T-helper 2 cell treated with Interferon-gamma antibody and Interleukin-4, amounts not matched to agents 5 μg/mL and 100 μg/mL, for 36 hours (primary cell): ENCODE measurements at regions not wholly inside any gene's neighbourhood (a gene's known extent, or its start where the extent isn't known, plus 50 kb on each side); places are given as distances from the start of the nearest gene placed in this dataset.
"Not testable (repeated sequence)": the region's sequence is repeated elsewhere in the genome, so short reads cannot be mapped to it uniquely, and the experiment has no call there.

Source experiments
- DNase-seq: peaks from one replicate; pipeline ENCODE4 v3.0.0; 2021; ENCODE audit warnings: low spot score
- H3K27ac Mint-ChIP-seq: one replicate; pipeline ENCODE4 v1.8.0; 2021; ENCODE audit warnings: mild to moderate bottlenecking, mixed read lengths
- H3K27me3 Mint-ChIP-seq: one replicate; pipeline ENCODE4 v1.8.0; 2021; ENCODE audit warnings: low read depth, mixed read lengths
- H3K36me3 Mint-ChIP-seq: one replicate; pipeline ENCODE4 v1.8.0; 2021; ENCODE audit warnings: low read depth, mixed read lengths
- H3K4me1 Mint-ChIP-seq: one replicate; pipeline ENCODE4 v1.8.0; 2021; ENCODE audit warnings: low read depth, mixed read lengths
- H3K4me3 Mint-ChIP-seq: one replicate; pipeline ENCODE4 v1.8.0; 2022; ENCODE audit warnings: mild to moderate bottlenecking, moderate library complexity, mixed read lengths
- H3K9me3 Mint-ChIP-seq: one replicate; pipeline ENCODE4 v1.8.0; 2021; ENCODE audit warnings: mixed read lengths

GRCh38 chr2:8335801-8336200 is 346.1 kb upstream of the ID2 start:
- DNase-seq: no peak
- H3K4me3 Mint-ChIP-seq: no peak overlapping the region
- no peak overlapping the region for H3K27ac Mint-ChIP-seq
- H3K4me1 Mint-ChIP-seq: peaks cover 20% of the 10 kb centered on the region
- peaks cover under 1% of the 10 kb centered on the region for H3K9me3 Mint-ChIP-seq
- H3K27me3 Mint-ChIP-seq: peaks cover 5% of the 10 kb centered on the region
- H3K36me3 Mint-ChIP-seq: peaks cover 4% of the 10 kb centered on the region

GRCh38 chr2:8337321-8337720 is 344.5 kb upstream of the ID2 start:
- H3K27ac Mint-ChIP-seq: peak overlapping the region; percentile 74
- H3K27me3 Mint-ChIP-seq: peaks cover 5% of the 10 kb centered on the region

GRCh38 chr2:8342407-8342806 is 339.4 kb upstream of the ID2 start:
- peaks cover 12% of the 10 kb centered on the region for H3K9me3 Mint-ChIP-seq
- no peak overlapping the region for H3K4me3 Mint-ChIP-seq
- no peak overlapping the region for H3K27ac Mint-ChIP-seq
- H3K4me1 Mint-ChIP-seq: peaks cover 22% of the 10 kb centered on the region
- no peak for DNase-seq
- H3K36me3 Mint-ChIP-seq: peaks cover 10% of the 10 kb centered on the region
- no peaks in the 10 kb centered on the region for H3K27me3 Mint-ChIP-seq

More at GRCh38 chr2:8337321-8337720, 344.5 kb upstream of the ID2 start:
- H3K9me3 Mint-ChIP-seq: peaks cover 12% of the 10 kb centered on the region
- peaks cover 22% of the 10 kb centered on the region for H3K4me1 Mint-ChIP-seq
- peak overlapping the region; percentile 66 for H3K4me3 Mint-ChIP-seq
- DNase-seq: peak; percentile 29
- H3K36me3 Mint-ChIP-seq: peaks cover 10% of the 10 kb centered on the region

GRCh38 chr2:8343031-8343430 is 338.8 kb upstream of the ID2 start:
- no peak overlapping the region for H3K27ac Mint-ChIP-seq
- H3K4me3 Mint-ChIP-seq: no peak overlapping the region

GRCh38 chr2:8344144-8345097 is 337.4 kb upstream of the ID2 start:
- Mint-ChIP-seq H3K27me3 (no peaks in the 10 kb centered on the region), H3K4me1 (peaks cover 16% of the 10 kb centered on the region), H3K27ac (no peak overlapping the region)

More at GRCh38 chr2:8343031-8343430, 338.8 kb upstream of the ID2 start:
- Mint-ChIP-seq H3K9me3 (peaks cover 12% of the 10 kb centered on the region), H3K27me3 (no peaks in the 10 kb centered on the region), H3K36me3 (peaks cover 5% of the 10 kb centered on the region), H3K4me1 (peaks cover 16% of the 10 kb centered on the region)
- DNase-seq: no peak

GRCh38 chr2:8345200-8345599 is 336.7 kb upstream of the ID2 start:
- no peaks in the 10 kb centered on the region for H3K27me3 Mint-ChIP-seq
- no peak overlapping the region for H3K27ac Mint-ChIP-seq
- no peak overlapping the region for H3K4me3 Mint-ChIP-seq
- H3K9me3 Mint-ChIP-seq: peaks cover 12% of the 10 kb centered on the region
- peaks cover 16% of the 10 kb centered on the region for H3K4me1 Mint-ChIP-seq
- no peak for DNase-seq
- peaks cover 5% of the 10 kb centered on the region for H3K36me3 Mint-ChIP-seq

More at GRCh38 chr2:8344144-8345097, 337.4 kb upstream of the ID2 start:
- Mint-ChIP-seq H3K9me3 (peaks cover 12% of the 10 kb centered on the region), H3K4me3 (no peak overlapping the region), H3K36me3 (peaks cover 5% of the 10 kb centered on the region)
- DNase-seq: no peak

- Mint-ChIP-seq H3K4me3 (no peak overlapping the region), H3K4me1 (peaks cover 14% of the 10 kb centered on the region), H3K27me3 (no peaks in the 10 kb centered on the region), H3K9me3 (peaks cover 7% of the 10 kb centered on the region), H3K36me3 (peaks cover 3% of the 10 kb centered on the region), H3K27ac (no peak overlapping the region)
- DNase-seq: no peak
These were observed 335.6 kb upstream of the ID2 start for GRCh38 chr2:8346208-8346607.

- Mint-ChIP-seq H3K27ac (no peak overlapping the region), H3K4me3 (no peak overlapping the region), H3K4me1 (peaks cover 14% of the 10 kb centered on the region), H3K36me3 (no peaks in the 10 kb centered on the region), H3K9me3 (peaks cover under 1% of the 10 kb centered on the region), H3K27me3 (peaks cover 2% of the 10 kb centered on the region)
- DNase-seq: no peak
These were observed 335.0 kb upstream of the ID2 start for GRCh38 chr2:8346706-8347430.

GRCh38 chr2:8348911-8349310 is 332.9 kb upstream of the ID2 start:
- H3K9me3 Mint-ChIP-seq, H3K4me3 Mint-ChIP-seq, DNase-seq, H3K27ac Mint-ChIP-seq, H3K36me3 Mint-ChIP-seq: not testable (repeated sequence)
- H3K4me1 Mint-ChIP-seq: peaks cover 14% of the 10 kb centered on the region
- H3K27me3 Mint-ChIP-seq: peaks cover 11% of the 10 kb centered on the region

- Mint-ChIP-seq H3K27me3 (peaks cover 25% of the 10 kb centered on the region), H3K27ac (no peak overlapping the region), H3K4me1 (peaks cover 2% of the 10 kb centered on the region), H3K4me3 (no peak overlapping the region), H3K9me3 (no peaks in the 10 kb centered on the region), H3K36me3 (no peaks in the 10 kb centered on the region)
- DNase-seq: no peak
These were observed 329.6 kb upstream of the ID2 start for GRCh38 chr2:8352296-8352695.

GRCh38 chr2:8352989-8353388 is 328.9 kb upstream of the ID2 start:
- no peak overlapping the region for H3K4me3 Mint-ChIP-seq
- H3K9me3 Mint-ChIP-seq: no peaks in the 10 kb centered on the region
- DNase-seq: no peak
- peaks cover 28% of the 10 kb centered on the region for H3K27me3 Mint-ChIP-seq
- H3K4me1 Mint-ChIP-seq: peaks cover 2% of the 10 kb centered on the region
- no peaks in the 10 kb centered on the region for H3K36me3 Mint-ChIP-seq
- H3K27ac Mint-ChIP-seq: no peak overlapping the region

GRCh38 chr2:8355102-8355859 is 326.6 kb upstream of the ID2 start:
- Mint-ChIP-seq H3K36me3 (no peaks in the 10 kb centered on the region), H3K4me1 (peaks cover 4% of the 10 kb centered on the region), H3K9me3 (no peaks in the 10 kb centered on the region), H3K4me3 (no peak overlapping the region), H3K27ac (no peak overlapping the region), H3K27me3 (peaks cover 28% of the 10 kb centered on the region)
- no peak for DNase-seq

GRCh38 chr2:8357738-8358518 is 323.9 kb upstream of the ID2 start:
- no peaks in the 10 kb centered on the region for H3K36me3 Mint-ChIP-seq

More at GRCh38 chr2:8357738-8358518, 323.9 kb upstream of the ID2 start:
- H3K27ac Mint-ChIP-seq: no peak overlapping the region
- H3K27me3 Mint-ChIP-seq: peaks cover 32% of the 10 kb centered on the region
- DNase-seq: no peak
- H3K9me3 Mint-ChIP-seq: no peaks in the 10 kb centered on the region
- H3K4me3 Mint-ChIP-seq: no peak overlapping the region
- H3K4me1 Mint-ChIP-seq: peaks cover 3% of the 10 kb centered on the region
